ENCODE measurements at regions not wholly inside any gene's neighbourhood (a gene's known extent, or its start where the extent isn't known, plus 50 kb on each side); places are given as distances from the start of the nearest gene placed in this dataset.

GRCh38 chr9:115687356-115687755 is 466.2 kb upstream of the PAPPA start:
- H3K27me3 ChIP-seq (ENCODE audit: insufficient read depth): no peaks in the 10 kb centered on the region
- no peak overlapping the region for H2AFZ ChIP-seq (ENCODE audit: low read depth)
- H3K4me3 ChIP-seq (ENCODE audit: low read depth in 2 of 2, low read length in 1 of 2): no peak overlapping the region
- CTCF ChIA-PET: interaction anchor here (1.0 kb wide), 1 partner anchor 94 kb away, joined by 3 read pairs; no protein-coding TSS in a partner anchor
- peaks cover 3 to 21% of the 10 kb centered on the region in 2 experiments; a peak in 2 of 4 replicates for H3K4me1 ChIP-seq (ENCODE audit: control insufficient read depth in 1 of 2, insufficient read depth in 2 of 2, low read depth in 1 of 2, low read length in 1 of 2)
- no peak for DNase-seq
- H3K4me2 ChIP-seq: no peak overlapping the region
- H4K20me1 ChIP-seq (ENCODE audit: insufficient read depth): no peaks in the 10 kb centered on the region
- peaks cover 41% of the 10 kb centered on the region for H3F3A ChIP-seq (replicated peaks; ENCODE audit: insufficient read depth)
- H3K79me2 ChIP-seq (ENCODE audit: insufficient read depth): no peaks in the 10 kb centered on the region
- POLR2A ChIA-PET: no interaction called here
- WGBS (ENCODE audit: low lambda C conversion rate): 75% methylated on average over 3 of the region's 3 CpGs
- H3K9me2 ChIP-seq: no peaks in the 10 kb centered on the region
- TF ChIP-seq, protein P1, sequence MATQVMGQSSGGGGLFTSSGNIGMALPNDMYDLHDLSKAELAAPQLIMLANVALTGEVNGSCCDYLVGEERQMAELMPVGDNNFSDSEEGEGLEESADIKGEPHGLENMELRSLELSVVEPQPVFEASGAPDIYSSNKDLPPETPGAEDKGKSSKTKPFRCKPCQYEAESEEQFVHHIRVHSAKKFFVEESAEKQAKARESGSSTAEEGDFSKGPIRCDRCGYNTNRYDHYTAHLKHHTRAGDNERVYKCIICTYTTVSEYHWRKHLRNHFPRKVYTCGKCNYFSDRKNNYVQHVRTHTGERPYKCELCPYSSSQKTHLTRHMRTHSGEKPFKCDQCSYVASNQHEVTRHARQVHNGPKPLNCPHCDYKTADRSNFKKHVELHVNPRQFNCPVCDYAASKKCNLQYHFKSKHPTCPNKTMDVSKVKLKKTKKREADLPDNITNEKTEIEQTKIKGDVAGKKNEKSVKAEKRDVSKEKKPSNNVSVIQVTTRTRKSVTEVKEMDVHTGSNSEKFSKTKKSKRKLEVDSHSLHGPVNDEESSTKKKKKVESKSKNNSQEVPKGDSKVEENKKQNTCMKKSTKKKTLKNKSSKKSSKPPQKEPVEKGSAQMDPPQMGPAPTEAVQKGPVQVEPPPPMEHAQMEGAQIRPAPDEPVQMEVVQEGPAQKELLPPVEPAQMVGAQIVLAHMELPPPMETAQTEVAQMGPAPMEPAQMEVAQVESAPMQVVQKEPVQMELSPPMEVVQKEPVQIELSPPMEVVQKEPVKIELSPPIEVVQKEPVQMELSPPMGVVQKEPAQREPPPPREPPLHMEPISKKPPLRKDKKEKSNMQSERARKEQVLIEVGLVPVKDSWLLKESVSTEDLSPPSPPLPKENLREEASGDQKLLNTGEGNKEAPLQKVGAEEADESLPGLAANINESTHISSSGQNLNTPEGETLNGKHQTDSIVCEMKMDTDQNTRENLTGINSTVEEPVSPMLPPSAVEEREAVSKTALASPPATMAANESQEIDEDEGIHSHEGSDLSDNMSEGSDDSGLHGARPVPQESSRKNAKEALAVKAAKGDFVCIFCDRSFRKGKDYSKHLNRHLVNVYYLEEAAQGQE (IDR thresholded peaks at IDR 0.05; ENCODE audit: low read depth, low read length): no peak
- no peak overlapping the region for H3K9ac ChIP-seq
- peak overlapping the region; percentile 39 to 100; a peak in 1 of 4 replicates for H3K27ac ChIP-seq (ENCODE audit: low read depth in 2 of 2, low read length in 1 of 2)
- H3K36me3 ChIP-seq (replicated peaks in 1 of 2; ENCODE audit: control insufficient read depth in 1 of 2, insufficient read depth in 2 of 2, low read length in 1 of 2): peaks cover 0 to 18% of the 10 kb centered on the region in 2 experiments
- peaks cover 12% of the 10 kb centered on the region for H3K9me3 ChIP-seq

- ChIA-PET CTCF (interaction anchor here (1.3 kb wide), 1 partner anchor 96 kb away, joined by 4 read pairs; no protein-coding TSS in a partner anchor), POLR2A (no interaction called here)
- Histone ChIP-seq H3K9me3 (no peaks in the 10 kb centered on the region), H3K4me3 (ENCODE audit: low read depth in 2 of 2, low read length in 1 of 2) (no peak overlapping the region), H3K27ac (ENCODE audit: low read depth in 2 of 2, low read length in 1 of 2) (peak overlapping the region; percentile 90 to 100), H2AFZ (ENCODE audit: low read depth) (peak overlapping the region; percentile 20; the same call in 1 of the 2 replicates), H3K79me2 (ENCODE audit: insufficient read depth) (no peaks in the 10 kb centered on the region), H3K27me3 (ENCODE audit: insufficient read depth) (no peaks in the 10 kb centered on the region), H3K9ac (peak overlapping the region; percentile 96; the same call in 1 of the 2 replicates), H3K4me1 (ENCODE audit: control insufficient read depth in 1 of 2, insufficient read depth in 2 of 2, low read depth in 1 of 2, low read length in 1 of 2) (peaks cover 3 to 33% of the 10 kb centered on the region in 2 experiments; a peak in 2 of 4 replicates), H3F3A (replicated peaks; ENCODE audit: insufficient read depth) (peaks cover 42% of the 10 kb centered on the region), H3K4me2 (no peak overlapping the region), H3K36me3 (replicated peaks in 1 of 2; ENCODE audit: control insufficient read depth in 1 of 2, insufficient read depth in 2 of 2, low read length in 1 of 2) (peaks cover 0 to 15% of the 10 kb centered on the region in 2 experiments), H4K20me1 (ENCODE audit: insufficient read depth) (no peaks in the 10 kb centered on the region), H3K9me2 (no peaks in the 10 kb centered on the region)
- no peak for DNase-seq
- 6% methylated on average over 1 of the region's 1 CpG for WGBS (ENCODE audit: low lambda C conversion rate)
- TF ChIP-seq SIN3A (IDR thresholded peaks at IDR 0.05; ENCODE audit: borderline replicate concordance, low read depth, low read length) (no peak), MEF2A (IDR thresholded peaks at IDR 0.05; ENCODE audit: borderline replicate concordance, low read depth) (no peak), PBX3 (IDR thresholded peaks at IDR 0.05) (no peak), TEAD4 (IDR thresholded peaks at IDR 0.05; ENCODE audit: borderline replicate concordance, insufficient read depth) (no peak), YY1 (IDR thresholded peaks at IDR 0.05; ENCODE audit: low read depth) (no peak), RCOR1 (IDR thresholded peaks at IDR 0.05; ENCODE audit: low read length) (0 out of 2 replicates have a peak, but pooled peaks have one; percentile 23), CTCF (IDR thresholded peaks at IDR 0.05) (no peak), TCF12 (IDR thresholded peaks at IDR 0.05) (no peak), GATA2 (CRISPR knock-in tag; IDR thresholded peaks at IDR 0.05) (no peak)
- TF ChIP-seq, protein P2, sequence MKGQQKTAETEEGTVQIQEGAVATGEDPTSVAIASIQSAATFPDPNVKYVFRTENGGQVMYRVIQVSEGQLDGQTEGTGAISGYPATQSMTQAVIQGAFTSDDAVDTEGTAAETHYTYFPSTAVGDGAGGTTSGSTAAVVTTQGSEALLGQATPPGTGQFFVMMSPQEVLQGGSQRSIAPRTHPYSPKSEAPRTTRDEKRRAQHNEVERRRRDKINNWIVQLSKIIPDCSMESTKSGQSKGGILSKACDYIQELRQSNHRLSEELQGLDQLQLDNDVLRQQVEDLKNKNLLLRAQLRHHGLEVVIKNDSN (IDR thresholded peaks at IDR 0.05; ENCODE audit: borderline replicate concordance, low read depth): no peak
- TF ChIP-seq, protein P1 (IDR thresholded peaks at IDR 0.05; ENCODE audit: low read depth, low read length): no peak
- TF ChIP-seq, protein P3, sequence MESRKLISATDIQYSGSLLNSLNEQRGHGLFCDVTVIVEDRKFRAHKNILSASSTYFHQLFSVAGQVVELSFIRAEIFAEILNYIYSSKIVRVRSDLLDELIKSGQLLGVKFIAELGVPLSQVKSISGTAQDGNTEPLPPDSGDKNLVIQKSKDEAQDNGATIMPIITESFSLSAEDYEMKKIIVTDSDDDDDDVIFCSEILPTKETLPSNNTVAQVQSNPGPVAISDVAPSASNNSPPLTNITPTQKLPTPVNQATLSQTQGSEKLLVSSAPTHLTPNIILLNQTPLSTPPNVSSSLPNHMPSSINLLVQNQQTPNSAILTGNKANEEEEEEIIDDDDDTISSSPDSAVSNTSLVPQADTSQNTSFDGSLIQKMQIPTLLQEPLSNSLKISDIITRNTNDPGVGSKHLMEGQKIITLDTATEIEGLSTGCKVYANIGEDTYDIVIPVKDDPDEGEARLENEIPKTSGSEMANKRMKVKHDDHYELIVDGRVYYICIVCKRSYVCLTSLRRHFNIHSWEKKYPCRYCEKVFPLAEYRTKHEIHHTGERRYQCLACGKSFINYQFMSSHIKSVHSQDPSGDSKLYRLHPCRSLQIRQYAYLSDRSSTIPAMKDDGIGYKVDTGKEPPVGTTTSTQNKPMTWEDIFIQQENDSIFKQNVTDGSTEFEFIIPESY (IDR thresholded peaks at IDR 0.05; ENCODE audit: borderline replicate concordance, low read depth): no peak
Measured at GRCh38 chr9:115689331-115689730, 464.3 kb upstream of the PAPPA start.

Data from SK-N-SH (cell line).